Activated CD4-positive, alpha-beta T cell treated with anti-CD3 and anti-CD28 coated beads, Interleukin-2, Interleukin-6, amounts not matched to agents 100 ng/mL and 50 ng/mL, durations not matched to agents 16 hours and 8 hours (primary cell): ENCODE measurements at regions not wholly inside any gene's neighbourhood (a gene's known extent, or its start where the extent isn't known, plus 50 kb on each side); places are given as distances from the start of the nearest gene placed in this dataset.

Experiments used
- DNase-seq: peaks from one replicate; pipeline ENCODE4 v3.0.0-alpha.2; 2020

DNA sequence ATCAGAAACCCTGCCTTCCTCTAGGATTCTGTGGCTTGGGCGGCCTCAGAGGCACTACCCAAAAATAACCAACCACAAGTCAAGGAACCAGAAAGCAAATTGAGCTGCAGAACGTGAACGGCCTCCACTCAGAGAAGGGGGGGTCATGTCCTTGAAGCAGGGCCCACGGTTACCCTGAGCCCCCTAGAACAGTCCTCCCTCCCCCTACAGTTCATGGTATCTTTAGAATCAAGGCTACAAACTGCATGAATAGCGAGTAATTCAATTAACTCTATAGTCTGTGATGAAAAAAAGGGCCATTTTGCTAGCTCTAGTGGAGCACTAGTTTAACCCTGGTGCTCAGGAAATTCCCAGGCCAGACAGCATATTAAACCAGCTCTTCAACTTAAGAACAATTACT, 79.0 kb upstream of the ZNF507 start:
- no peak for DNase-seq

DNA sequence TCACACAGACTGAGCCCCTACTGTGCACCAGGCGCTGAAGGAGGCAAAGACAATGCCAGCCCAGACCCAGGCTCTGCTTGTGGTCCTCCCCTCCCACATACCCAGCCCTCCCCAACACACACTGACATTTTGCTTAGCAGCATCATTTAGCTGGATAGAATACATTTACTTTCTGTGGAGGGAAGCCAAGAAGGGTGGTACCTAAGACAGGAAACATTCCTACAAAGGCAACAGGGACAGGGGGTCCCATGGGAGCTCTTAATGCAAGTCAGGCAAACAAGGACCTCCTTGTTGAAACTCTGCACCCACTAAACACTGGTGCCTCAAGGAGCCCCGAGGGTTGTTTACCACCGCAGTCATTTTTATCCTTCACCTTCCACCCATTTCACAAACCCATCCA, 77.0 kb upstream of the ZNF507 start:
- DNase-seq: no peak

DNA sequence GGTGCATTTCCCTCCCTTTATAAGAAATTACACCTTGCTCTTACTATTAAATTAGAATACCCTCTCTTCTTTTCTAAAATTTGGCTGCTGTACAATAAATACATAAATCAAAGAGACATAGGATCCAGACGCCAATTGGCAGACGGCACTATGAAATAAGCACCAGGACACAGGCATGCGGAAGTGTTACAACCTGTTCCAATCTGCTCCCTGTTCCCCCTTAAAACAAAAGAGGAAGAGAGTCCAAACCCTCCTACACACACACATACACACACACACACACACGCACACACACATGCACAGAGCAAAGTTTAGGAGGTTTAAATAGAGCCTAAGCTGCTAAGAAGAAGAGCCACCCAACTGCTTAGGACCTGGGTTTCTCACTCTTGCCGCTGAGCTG, 75.6 kb upstream of the ZNF507 start:
- no peak for DNase-seq

DNA sequence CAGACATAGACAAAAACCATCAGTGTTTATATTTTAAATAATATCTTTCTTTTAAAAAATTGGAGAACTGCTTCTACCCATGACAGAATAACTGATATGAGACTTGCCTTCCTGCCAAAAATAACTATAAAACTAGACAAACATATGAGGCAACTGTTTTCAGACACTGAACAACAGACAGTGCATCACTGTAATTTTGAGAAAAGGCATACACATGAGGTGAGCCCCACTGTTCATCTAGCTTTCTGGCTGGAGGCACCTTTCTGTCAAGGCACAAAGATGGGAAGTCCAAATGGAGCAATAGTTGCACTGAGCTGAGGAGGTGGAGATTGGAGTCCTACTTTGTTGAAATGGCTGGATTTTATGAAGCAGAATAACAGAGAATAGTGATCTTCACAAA, 71.9 kb upstream of the ZNF507 start:
- DNase-seq: no peak

DNA sequence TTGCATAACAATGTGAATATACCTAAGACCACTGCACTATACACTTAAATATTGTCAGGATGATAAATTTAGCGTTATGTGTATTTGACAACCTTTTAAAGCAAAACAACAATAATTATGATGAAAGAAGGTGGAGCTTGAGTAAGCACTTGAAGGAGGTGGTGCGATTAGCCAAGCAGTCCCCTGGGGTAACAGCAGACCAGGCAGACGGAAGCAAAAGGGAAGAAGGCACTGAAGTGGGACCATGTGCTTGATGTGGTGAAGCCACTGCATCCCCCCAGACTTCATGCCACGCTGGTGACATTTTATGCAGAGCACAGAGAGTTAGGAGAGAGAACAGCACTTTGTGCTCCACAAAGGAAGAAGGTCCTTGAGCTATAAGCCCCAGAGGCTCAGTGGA, 58.3 kb upstream of the ZNF507 start:
- no peak for DNase-seq

DNA sequence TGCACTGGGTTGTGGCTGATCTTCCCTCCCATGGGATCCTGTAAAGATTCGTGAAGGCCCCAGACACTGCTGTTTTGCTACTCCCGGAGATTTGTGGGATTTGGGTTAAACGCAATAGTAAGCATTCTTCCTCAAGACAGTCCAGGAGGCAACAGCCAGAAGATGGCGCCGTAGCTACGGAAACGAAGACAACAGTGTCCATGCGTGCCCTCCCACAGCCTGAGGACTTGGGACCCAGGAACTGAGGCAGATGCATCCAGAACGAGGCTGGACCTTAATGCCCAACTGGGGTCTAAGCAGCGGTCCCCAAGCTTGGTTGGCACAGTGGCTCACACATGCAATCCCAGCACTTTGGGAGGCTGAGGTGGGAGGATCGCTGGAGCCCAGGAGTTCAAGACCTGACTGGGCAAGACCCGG, 57.6 kb upstream of the ZNF507 start:
- DNase-seq: peak; percentile 34

DNA sequence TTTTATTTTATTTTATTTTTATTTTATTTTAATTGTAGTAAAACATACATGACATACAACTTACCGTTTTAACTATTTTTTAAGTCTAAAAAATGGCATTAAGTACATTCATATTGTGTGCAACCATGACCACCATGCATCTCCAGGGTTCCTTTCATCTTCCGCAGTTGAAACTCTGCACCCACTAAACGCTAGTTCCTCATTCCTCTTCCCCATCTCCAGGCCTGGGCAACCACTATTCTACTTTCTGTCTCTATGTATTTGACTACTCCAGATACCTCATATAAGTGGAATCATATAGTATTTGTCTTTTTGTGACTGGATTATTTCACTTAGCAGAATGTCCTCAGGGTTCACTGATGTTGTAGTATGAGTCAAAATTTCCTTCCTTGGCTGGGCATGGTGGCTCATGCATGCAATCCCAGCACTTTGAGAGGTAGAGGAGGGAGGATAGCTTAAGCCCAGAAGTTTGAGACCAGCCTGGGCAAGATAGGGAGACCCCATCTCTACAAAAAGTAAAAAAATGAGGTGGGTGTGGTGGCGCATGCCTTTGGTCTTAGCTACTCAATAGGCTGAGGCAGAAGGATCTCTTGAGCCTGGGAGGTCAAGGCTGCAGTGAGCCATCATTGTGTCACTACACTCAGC, 55.7 kb upstream of the ZNF507 start:
- DNase-seq: no peak

DNA sequence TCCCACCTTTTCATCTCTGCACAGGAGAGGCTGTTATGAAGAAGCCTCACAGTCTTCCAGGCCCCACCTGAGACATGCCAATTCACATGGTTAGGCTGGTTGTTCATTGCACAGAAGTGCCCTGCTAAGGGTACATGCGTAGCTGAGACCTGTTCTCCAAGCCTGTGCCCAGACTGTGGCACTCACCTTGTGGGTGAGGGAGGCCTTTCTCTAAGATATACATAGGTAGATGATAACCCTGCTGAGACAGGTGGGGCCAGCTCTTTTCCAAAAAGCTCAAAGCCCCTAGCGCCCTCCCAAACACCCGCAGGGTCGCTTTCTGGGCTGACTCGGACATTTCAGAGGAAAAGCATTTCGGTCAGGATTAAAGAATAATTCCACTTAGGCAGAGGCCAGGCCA, 53.5 kb upstream of the ZNF507 start:
- no peak for DNase-seq

DNA sequence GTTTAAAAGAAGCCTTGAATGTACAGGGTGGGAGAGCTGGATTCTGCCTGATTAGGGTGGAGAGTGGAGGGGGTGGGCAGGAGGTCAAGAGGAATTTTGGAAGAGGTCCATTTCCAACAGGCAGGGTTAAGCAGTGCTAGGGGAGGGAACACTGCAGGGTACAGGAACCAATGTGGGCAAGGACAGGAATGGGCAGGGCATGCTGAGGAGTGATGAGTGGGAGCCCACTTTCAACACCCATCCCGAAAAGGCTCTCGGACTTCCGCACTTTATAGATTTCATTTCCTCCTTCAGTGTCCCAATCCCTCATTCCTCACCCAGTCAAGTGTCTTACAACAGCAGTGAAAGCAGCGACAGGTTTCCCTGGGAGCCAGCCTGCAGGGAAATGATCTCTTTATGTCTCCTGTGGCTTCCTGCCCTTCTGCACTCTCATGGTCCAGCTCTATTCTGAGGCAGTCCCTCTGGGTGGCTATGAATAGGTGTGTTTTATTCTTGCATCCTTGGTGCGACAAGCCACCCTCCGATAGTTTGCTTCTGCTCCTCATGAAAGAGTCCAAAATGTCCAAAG, 50.5 kb upstream of the ZNF507 start:
- no peak for DNase-seq
